IMR-90 (cell line): ENCODE measurements at regions not wholly inside any gene's neighbourhood (a gene's known extent, or its start where the extent isn't known, plus 50 kb on each side); places are given as distances from the start of the nearest gene placed in this dataset.

Source experiments
- POLR2A ChIP-seq: IDR thresholded peaks from 2 replicates; pipeline ENCODE4 v1.6.1; 2012; ENCODE audit warnings: mild to moderate bottlenecking, low read depth, low read length
- SMC3 ChIP-seq: fragments of 150-350 bp; IDR thresholded peaks from 2 replicates; pipeline ENCODE4 v1.6.1; 2016; ENCODE audit warnings: low read depth, mild to moderate bottlenecking, antibody characterized with exemption, low read length, moderate library complexity
- TF ChIP-seq, protein P1 (sequence below): fragments of 150-350 bp; IDR thresholded peaks from 2 replicates; pipeline ENCODE4 v1.6.1; 2017; ENCODE audit warnings: mild to moderate bottlenecking, antibody characterized with exemption, low read length, low read depth
- TF ChIP-seq, protein P2 (sequence below): conservative IDR thresholded peaks from 2 replicates; pipeline ENCODE4 v1.5.1; 2012; ENCODE audit warnings: mild to moderate bottlenecking, low read depth, low read length, improper control_type of control experiment

DNA sequence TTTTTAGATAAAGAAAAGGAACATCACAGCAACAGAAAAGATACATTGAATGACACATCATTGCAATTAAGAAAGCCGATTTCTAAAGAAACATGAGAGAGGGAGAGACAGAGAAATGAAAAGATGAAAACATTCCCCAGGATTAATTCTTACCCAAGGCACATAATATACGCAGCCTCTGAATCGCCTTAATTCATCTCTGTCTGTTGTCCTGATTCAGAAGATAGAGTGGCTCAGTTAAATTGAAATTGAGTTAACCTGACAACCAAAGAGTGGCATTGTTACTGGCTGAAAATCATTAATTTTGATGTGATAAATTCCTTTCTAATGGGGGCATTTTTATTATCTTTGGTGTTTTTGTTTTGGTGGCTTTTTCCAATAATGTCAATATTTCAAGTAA lies 701.9 kb downstream of the EDEM1 start:
- TF ChIP-seq POLR2A = no peak
- TF ChIP-seq, protein P1, sequence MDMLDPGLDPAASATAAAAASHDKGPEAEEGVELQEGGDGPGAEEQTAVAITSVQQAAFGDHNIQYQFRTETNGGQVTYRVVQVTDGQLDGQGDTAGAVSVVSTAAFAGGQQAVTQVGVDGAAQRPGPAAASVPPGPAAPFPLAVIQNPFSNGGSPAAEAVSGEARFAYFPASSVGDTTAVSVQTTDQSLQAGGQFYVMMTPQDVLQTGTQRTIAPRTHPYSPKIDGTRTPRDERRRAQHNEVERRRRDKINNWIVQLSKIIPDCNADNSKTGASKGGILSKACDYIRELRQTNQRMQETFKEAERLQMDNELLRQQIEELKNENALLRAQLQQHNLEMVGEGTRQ = no peak
- TF ChIP-seq, protein P2, sequence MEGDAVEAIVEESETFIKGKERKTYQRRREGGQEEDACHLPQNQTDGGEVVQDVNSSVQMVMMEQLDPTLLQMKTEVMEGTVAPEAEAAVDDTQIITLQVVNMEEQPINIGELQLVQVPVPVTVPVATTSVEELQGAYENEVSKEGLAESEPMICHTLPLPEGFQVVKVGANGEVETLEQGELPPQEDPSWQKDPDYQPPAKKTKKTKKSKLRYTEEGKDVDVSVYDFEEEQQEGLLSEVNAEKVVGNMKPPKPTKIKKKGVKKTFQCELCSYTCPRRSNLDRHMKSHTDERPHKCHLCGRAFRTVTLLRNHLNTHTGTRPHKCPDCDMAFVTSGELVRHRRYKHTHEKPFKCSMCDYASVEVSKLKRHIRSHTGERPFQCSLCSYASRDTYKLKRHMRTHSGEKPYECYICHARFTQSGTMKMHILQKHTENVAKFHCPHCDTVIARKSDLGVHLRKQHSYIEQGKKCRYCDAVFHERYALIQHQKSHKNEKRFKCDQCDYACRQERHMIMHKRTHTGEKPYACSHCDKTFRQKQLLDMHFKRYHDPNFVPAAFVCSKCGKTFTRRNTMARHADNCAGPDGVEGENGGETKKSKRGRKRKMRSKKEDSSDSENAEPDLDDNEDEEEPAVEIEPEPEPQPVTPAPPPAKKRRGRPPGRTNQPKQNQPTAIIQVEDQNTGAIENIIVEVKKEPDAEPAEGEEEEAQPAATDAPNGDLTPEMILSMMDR = no peak
- no peak for TF ChIP-seq SMC3
